NB4 (cell line): ENCODE measurements at regions not wholly inside any gene's neighbourhood (a gene's known extent, or its start where the extent isn't known, plus 50 kb on each side); places are given as distances from the start of the nearest gene placed in this dataset.

ENCODE experiments used
- MYC ChIP-seq: IDR thresholded peaks from 2 replicates; pipeline ENCODE4 v1.6.1; 2011; ENCODE audit warnings: low read depth, low read length
- POLR2A ChIP-seq: IDR thresholded peaks from 2 replicates; pipeline ENCODE4 v1.6.1; 2011; ENCODE audit warnings: mild to moderate bottlenecking; ENCODE audit not compliant: insufficient read length; ENCODE audit errors: extremely low read depth
- TF ChIP-seq, protein P1 (sequence below): IDR thresholded peaks from one replicate; pipeline ENCODE4 v1.5.1; 2012; ENCODE audit warnings: low read depth, low read length
- TF ChIP-seq, protein P2 (sequence below): IDR thresholded peaks from 2 replicates; pipeline ENCODE4 v1.6.1; 2011; ENCODE audit warnings: low read depth, low read length

DNA sequence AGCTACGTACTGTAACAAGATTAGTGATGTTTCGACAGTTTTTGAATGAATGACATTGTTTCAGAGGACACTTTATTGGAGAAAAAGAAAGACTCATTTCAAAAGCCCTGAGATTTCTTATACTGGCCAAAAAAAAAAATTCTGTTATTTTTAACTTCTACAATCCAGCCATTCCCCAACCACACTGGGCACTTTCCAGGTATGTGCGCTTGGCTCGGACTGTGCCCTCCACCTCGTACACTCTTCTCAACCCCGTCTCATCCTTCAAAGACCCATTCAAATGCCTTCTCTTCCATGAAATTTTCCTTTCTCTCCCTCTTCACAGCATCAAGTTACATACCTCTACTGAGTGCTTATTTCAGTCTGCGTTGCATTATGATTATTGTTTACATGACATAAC lies 328.5 kb upstream of the SOX2 start:
- TF ChIP-seq, protein P1, sequence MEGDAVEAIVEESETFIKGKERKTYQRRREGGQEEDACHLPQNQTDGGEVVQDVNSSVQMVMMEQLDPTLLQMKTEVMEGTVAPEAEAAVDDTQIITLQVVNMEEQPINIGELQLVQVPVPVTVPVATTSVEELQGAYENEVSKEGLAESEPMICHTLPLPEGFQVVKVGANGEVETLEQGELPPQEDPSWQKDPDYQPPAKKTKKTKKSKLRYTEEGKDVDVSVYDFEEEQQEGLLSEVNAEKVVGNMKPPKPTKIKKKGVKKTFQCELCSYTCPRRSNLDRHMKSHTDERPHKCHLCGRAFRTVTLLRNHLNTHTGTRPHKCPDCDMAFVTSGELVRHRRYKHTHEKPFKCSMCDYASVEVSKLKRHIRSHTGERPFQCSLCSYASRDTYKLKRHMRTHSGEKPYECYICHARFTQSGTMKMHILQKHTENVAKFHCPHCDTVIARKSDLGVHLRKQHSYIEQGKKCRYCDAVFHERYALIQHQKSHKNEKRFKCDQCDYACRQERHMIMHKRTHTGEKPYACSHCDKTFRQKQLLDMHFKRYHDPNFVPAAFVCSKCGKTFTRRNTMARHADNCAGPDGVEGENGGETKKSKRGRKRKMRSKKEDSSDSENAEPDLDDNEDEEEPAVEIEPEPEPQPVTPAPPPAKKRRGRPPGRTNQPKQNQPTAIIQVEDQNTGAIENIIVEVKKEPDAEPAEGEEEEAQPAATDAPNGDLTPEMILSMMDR, result no peak
- TF ChIP-seq POLR2A, result no peak
- TF ChIP-seq, protein P2, sequence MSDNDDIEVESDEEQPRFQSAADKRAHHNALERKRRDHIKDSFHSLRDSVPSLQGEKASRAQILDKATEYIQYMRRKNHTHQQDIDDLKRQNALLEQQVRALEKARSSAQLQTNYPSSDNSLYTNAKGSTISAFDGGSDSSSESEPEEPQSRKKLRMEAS, result no peak
- no peak for TF ChIP-seq MYC
